Adipocyte (in vitro differentiated cells): ENCODE measurements at regions not wholly inside any gene's neighbourhood (a gene's known extent, or its start where the extent isn't known, plus 50 kb on each side); places are given as distances from the start of the nearest gene placed in this dataset.
A peak's percentile ranks its signal among the peaks of the same experiment; 100 is the strongest.

Experiments
- DNase-seq: peaks from one replicate; pipeline ENCODE4 v3.0.0-alpha.2; 2015; ENCODE audit warnings: low read depth
- H3K27me3 ChIP-seq: replicated peaks from 2 replicates; pipeline ENCODE4 v1.7.0; 2013; ENCODE audit warnings: mild to moderate bottlenecking, low read length, moderate library complexity; ENCODE audit not compliant: control insufficient read depth, insufficient read depth
- H3K36me3 ChIP-seq: 2 replicates; pipeline ENCODE4 v1.7.0; 2013; ENCODE audit warnings: low read length, mild to moderate bottlenecking, moderate library complexity; ENCODE audit not compliant: control insufficient read depth, insufficient read depth, severe bottlenecking
- H3K4me1 ChIP-seq: 2 replicates; pipeline ENCODE4 v1.7.0; 2013; ENCODE audit warnings: mild to moderate bottlenecking, low read length, moderate library complexity; ENCODE audit not compliant: control insufficient read depth, insufficient read depth
- H3K4me3 ChIP-seq: 2 replicates; pipeline ENCODE4 v1.7.0; 2013; ENCODE audit warnings: mild to moderate bottlenecking, low read length, moderate library complexity
- H3K9ac ChIP-seq: 2 replicates; pipeline ENCODE4 v1.7.0; 2013; ENCODE audit warnings: mild to moderate bottlenecking, low read length, moderate library complexity
- H3K9me3 ChIP-seq: 2 replicates; pipeline ENCODE4 v1.7.0; 2013; ENCODE audit warnings: mild to moderate bottlenecking, low read length, moderate library complexity; ENCODE audit not compliant: control insufficient read depth

GRCh38 chr3:71968544-71968943, 183.6 kb upstream of the PROK2 start:
- Histone ChIP-seq H3K4me3 (no peak overlapping the region), H3K9ac (no peak overlapping the region), H3K27me3 (peaks cover 48% of the 10 kb centered on the region), H3K36me3 (no peaks in the 10 kb centered on the region), H3K9me3 (no peaks in the 10 kb centered on the region), H3K4me1 (no peaks in the 10 kb centered on the region)
- no peak for DNase-seq

GRCh38 chr3:71966185-71966584, 181.2 kb upstream of the PROK2 start:
- Histone ChIP-seq H3K9ac (no peak overlapping the region), H3K4me1 (no peaks in the 10 kb centered on the region), H3K9me3 (no peaks in the 10 kb centered on the region), H3K4me3 (no peak overlapping the region), H3K36me3 (no peaks in the 10 kb centered on the region), H3K27me3 (peaks cover 41% of the 10 kb centered on the region)
- no peak for DNase-seq

DNA sequence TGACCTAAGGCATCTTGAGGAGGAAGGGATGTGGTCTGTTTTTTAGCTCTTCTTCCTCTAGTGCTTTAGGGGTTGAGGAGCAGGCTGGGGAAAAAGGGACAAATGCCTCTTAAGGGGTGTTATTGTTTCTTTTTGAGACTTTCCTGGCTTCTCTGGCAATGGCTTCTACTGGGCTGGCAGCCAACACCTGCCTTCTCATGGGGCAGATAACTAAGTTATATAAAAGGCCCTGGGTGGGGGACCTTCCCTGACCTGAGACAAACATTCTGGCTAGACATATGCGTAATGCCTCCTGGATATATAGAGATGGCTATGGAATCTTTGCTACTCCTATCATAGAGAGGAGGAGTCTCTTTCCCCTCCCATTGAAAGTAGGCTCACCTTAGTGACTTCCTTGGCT, 179.2 kb upstream of the PROK2 start:
- no peak for DNase-seq
- Histone ChIP-seq H3K4me3 (no peak overlapping the region), H3K36me3 (no peaks in the 10 kb centered on the region), H3K9me3 (no peaks in the 10 kb centered on the region), H3K27me3 (peaks cover 29% of the 10 kb centered on the region), H3K4me1 (no peaks in the 10 kb centered on the region), H3K9ac (no peak overlapping the region)

- H3K4me1 ChIP-seq = no peaks in the 10 kb centered on the region
- H3K9me3 ChIP-seq = no peaks in the 10 kb centered on the region
- no peaks in the 10 kb centered on the region for H3K36me3 ChIP-seq
- H3K27me3 ChIP-seq = peaks cover 17% of the 10 kb centered on the region
- H3K9ac ChIP-seq = no peak overlapping the region
- H3K4me3 ChIP-seq = no peak overlapping the region
- no peak for DNase-seq
Observed at GRCh38 chr3:71962561-71963240, 177.8 kb upstream of the PROK2 start.

- Histone ChIP-seq H3K27me3 (peaks cover 9% of the 10 kb centered on the region), H3K9ac (no peak overlapping the region), H3K4me1 (no peaks in the 10 kb centered on the region), H3K9me3 (no peaks in the 10 kb centered on the region), H3K36me3 (no peaks in the 10 kb centered on the region), H3K4me3 (no peak overlapping the region)
- DNase-seq = no peak
Observed at GRCh38 chr3:71961891-71962290, 176.9 kb upstream of the PROK2 start.

- no peak overlapping the region for H3K4me3 ChIP-seq
- no peaks in the 10 kb centered on the region for H3K9me3 ChIP-seq
- H3K9ac ChIP-seq = no peak overlapping the region
- DNase-seq = no peak
- H3K27me3 ChIP-seq = peaks cover 5% of the 10 kb centered on the region
- H3K36me3 ChIP-seq = no peaks in the 10 kb centered on the region
- H3K4me1 ChIP-seq = no peaks in the 10 kb centered on the region
Observed at GRCh38 chr3:71961378-71961777, 176.4 kb upstream of the PROK2 start.

DNA sequence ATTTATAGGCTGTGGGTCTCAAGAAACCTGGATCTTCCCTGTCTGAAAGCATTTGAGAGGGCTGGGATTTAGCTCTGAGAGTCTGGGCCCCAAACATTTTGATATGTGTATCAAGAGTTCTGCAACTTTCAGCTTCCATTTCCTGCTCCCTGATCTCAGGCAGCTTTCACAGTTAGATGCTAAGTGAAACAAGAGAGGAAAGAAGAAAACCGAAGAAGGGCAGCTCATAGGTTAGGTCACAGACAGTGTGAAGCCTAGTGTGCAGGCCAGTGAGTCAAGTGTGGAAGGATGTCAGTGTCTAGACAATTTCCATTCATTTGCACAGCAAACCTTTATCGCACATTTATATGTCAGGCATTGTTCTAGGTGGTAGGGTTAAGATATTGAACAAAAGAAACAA, 173.6 kb upstream of the PROK2 start:
- no peak overlapping the region for H3K9ac ChIP-seq

GRCh38 chr3:71956716-71957115, 171.8 kb upstream of the PROK2 start:
- DNase-seq = no peak
- no peak overlapping the region for H3K4me3 ChIP-seq

More for the DNA sequence above, 173.6 kb upstream of the PROK2 start:
- Histone ChIP-seq H3K27me3 (no peaks in the 10 kb centered on the region), H3K4me3 (no peak overlapping the region), H3K36me3 (no peaks in the 10 kb centered on the region), H3K4me1 (peaks cover 10% of the 10 kb centered on the region), H3K9me3 (no peaks in the 10 kb centered on the region)
- no peak for DNase-seq

GRCh38 chr3:71956069-71956340, 171.1 kb upstream of the PROK2 start:
- Histone ChIP-seq H3K36me3 (no peaks in the 10 kb centered on the region), H3K4me1 (peaks cover 10% of the 10 kb centered on the region), H3K9me3 (no peaks in the 10 kb centered on the region), H3K4me3 (no peak overlapping the region), H3K9ac (no peak overlapping the region), H3K27me3 (peaks cover 10% of the 10 kb centered on the region)
- peak; percentile 3 for DNase-seq

More at GRCh38 chr3:71956716-71957115, 171.8 kb upstream of the PROK2 start:
- no peaks in the 10 kb centered on the region for H3K36me3 ChIP-seq
- H3K4me1 ChIP-seq = peaks cover 10% of the 10 kb centered on the region
- peaks cover 6% of the 10 kb centered on the region for H3K27me3 ChIP-seq
- H3K9me3 ChIP-seq = no peaks in the 10 kb centered on the region
- no peak overlapping the region for H3K9ac ChIP-seq

DNA sequence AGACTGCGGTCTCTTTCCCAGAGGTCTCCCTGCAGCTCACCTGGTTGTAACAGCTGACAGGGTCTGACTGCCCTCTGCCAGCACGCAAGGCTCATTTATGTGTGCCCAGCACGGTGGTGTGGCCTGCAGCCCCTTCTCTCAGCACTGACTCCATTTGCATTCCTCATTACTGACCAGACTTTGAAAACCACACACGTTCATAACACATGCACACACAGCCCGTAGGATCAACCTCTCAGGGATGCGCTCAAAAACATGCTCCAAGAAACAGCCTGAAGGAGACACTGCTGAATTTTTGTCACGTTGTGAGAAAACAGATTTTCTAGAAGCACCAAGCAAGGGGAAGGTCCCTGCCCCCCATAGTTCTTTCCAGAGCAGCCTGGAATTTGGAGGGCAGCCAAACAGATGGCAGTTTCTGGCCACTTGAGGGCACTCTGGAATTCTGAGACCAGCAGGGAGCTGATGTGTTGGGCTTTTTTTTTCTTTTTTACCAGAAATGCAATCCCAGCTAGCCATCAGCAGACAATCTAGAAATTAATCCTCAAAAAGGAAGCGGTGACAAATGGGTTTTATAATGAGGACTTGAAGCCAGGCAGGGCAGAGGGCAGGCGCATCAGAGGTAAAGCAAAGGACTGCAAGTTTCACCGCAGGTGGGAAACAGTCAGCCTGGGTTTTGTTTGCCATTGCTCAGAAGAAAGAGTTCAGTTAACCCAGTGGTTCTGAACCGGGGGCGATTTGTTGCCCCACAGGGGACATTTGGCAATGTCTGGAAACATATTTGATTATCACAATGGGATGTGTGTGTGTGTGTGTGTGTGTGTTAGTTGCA, 170.5 kb upstream of the PROK2 start:
- H3K9ac ChIP-seq = no peak overlapping the region
- DNase-seq = peak; percentile 93
- peaks cover 10% of the 10 kb centered on the region for H3K27me3 ChIP-seq
- H3K4me3 ChIP-seq = no peak overlapping the region
- H3K36me3 ChIP-seq = no peaks in the 10 kb centered on the region
- H3K9me3 ChIP-seq = no peaks in the 10 kb centered on the region
- peaks cover 10% of the 10 kb centered on the region for H3K4me1 ChIP-seq

- Histone ChIP-seq H3K36me3 (no peaks in the 10 kb centered on the region), H3K27me3 (peaks cover 29% of the 10 kb centered on the region), H3K4me1 (peaks cover 10% of the 10 kb centered on the region), H3K9ac (no peak overlapping the region), H3K9me3 (no peaks in the 10 kb centered on the region), H3K4me3 (no peak overlapping the region)
- no peak for DNase-seq
Observed at GRCh38 chr3:71951842-71952241, 166.9 kb upstream of the PROK2 start.
